GM23248 (cell line): ENCODE measurements at regions not wholly inside any gene's neighbourhood (a gene's known extent, or its start where the extent isn't known, plus 50 kb on each side); places are given as distances from the start of the nearest gene placed in this dataset.

Experiments used
- EZH2 ChIP-seq: fragments of 200-600 bp; sonication (generic); IDR thresholded peaks from 2 replicates; pipeline ENCODE4 v1.6.1; 2018; ENCODE audit warnings: antibody characterized with exemption, mild to moderate bottlenecking; ENCODE audit not compliant: insufficient read depth, poor library complexity, severe bottlenecking
- EZH2phosphoT487 ChIP-seq: fragments of 200-600 bp; sonication (generic); IDR thresholded peaks from 2 replicates; pipeline ENCODE4 v1.6.1; 2018; ENCODE audit warnings: antibody characterized with exemption, moderate library complexity, mild to moderate bottlenecking, low read depth; ENCODE audit not compliant: insufficient read depth

DNA sequence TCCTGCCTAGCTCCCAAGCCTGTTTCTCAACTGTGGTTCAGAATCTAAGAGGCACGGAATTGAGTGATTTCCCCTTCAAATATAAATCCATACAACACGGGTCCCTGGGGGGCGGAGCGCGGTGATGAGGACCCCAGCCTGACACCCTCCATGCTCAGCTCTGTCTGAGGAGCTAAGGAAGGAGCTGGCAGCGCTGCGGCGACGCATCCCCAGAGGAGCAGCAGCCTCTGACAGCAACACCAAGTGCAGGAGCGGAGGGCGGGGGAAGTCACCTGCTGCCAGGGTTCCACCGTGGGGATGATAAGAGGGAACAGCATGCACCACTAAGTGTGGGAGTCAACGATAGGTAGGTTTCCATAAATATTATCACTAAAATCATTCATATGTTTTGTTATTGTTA is 72.6 kb upstream of the VWC2 start:
- no peak for TF ChIP-seq EZH2
- TF ChIP-seq EZH2phosphoT487 = no peak
